HG03378 (cell line): ENCODE measurements at regions not wholly inside any gene's neighbourhood (a gene's known extent, or its start where the extent isn't known, plus 50 kb on each side); places are given as distances from the start of the nearest gene placed in this dataset.
"Not testable (repeated sequence)": the region's sequence is repeated elsewhere in the genome, so short reads cannot be mapped to it uniquely, and the experiment has no call there.

ENCODE experiments used
- ATAC-seq: cut with Tn5 transposase; IDR thresholded peaks from one replicate; pipeline ENCODE4 v1.9.1; 2021; ENCODE audit warnings: mild to moderate bottlenecking, moderate library complexity; ENCODE audit not compliant: unreplicated experiment

DNA sequence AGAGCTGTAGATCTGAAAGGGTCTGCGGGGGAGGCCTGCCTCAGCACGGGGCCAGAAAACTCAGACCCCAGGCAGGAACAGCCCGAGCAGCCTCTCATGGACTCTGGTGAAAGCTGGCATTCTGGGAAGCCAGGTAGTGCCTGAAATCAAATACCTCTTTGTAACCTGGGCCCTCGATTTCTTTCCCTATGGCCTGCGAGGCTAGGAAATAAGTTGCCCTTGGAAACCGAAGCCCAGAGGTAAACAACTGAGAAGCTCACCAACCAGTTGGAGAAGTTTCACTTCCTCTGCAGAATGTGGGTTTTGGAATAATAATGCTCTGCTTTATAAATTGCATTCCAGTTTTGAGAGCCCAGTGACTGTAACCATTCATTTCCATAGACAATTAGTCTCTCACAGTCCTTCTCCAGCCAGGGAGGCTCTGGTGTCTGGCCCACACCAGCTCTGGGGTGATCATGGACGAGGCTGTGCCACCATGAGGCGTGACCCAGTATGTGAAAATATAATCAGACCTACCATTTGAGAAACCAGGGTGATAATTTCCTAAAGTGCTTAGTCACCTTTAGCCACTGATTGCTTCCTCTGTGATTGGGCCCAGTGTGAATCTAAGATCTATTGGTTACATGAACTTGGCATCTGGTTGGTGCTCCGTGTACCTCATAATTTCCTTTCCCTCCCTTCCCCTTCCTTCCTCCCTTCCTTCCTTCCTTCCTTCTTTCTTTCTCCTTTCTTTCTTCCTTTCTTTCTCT is 133.1 kb upstream of the PELI1 start:
- ATAC-seq = no peak

DNA sequence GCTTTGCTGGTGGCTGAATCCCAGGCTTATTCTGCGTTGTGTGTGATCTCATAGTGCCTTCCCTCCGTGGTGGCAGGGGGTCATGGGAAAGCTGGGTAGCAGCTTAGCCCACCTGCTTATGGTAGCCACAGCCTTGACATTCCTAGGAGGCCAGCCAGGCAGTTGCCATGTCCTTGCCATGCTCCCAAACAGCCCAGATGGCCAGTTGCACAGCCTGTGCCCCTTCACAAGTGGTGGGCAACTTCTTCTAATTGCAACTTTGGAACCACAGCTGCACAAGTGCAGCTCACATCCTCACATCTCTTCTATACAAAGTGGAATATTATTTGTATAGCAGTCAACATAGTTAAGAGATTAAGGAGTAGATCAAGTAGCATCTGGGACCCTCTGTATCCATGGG is 136.6 kb upstream of the PELI1 start:
- ATAC-seq = not testable (repeated sequence)

DNA sequence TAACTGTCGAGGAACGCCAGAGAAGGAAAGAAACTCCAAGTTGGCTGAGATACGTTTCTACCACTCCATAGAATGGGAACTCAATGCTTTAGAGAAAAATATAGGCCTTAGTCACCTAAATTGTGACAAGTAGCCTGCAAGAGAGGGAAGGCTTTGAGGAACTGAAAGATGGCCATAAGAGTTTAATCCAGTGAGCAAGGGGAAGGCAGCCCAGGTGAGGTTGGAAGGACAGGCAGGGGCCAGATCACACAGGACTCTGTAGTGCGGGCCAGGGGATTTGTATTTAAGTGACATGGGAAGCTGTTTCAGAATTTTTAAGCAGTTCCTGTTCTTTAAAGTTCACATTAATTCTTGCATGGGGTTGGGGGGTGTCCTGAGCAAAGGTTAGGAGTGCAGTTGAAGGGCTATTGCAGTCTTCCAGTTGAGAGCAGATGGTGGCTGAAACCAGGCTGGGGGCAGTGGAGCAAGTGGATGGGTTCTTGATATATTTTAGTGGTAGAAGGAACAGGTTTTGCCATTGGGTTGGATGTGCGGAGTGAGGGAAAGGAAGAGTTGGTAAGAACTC is 138.9 kb upstream of the PELI1 start:
- ATAC-seq = no peak

DNA sequence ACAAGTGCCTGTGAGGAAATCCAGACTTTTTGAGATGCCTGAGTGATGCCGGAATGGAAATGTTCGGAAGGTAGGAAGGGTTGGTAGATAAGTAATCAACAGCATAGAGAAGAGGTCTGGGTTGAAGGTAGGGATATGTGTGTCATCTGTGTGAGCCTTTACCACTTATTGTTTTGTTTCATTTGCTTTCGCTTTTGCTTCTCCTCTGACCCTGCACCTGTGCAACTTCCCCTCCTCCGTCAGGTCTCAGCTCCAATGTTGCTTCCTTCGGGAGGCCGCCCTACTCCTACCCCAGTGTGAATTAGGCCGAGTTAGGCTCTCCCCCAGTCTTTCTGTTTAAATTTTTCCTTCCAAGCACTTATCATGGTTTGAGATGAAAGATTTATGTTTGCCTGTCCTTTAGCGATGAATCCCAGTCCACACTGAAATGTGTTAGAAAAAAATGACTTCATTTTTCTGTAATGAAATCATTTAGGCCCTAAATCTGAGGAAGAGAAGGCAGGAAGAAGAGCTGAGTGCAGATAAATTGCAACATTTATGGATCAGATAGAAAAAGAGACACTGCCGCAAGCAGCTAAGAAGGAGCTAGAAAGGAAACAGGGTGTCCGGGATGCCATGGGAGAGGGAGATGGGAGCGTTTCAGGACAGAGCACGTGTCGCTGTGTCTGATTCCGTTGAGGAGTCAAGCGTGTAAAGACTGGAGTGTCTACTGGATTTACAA is 139.6 kb upstream of the PELI1 start:
- peak; percentile 91 for ATAC-seq

DNA sequence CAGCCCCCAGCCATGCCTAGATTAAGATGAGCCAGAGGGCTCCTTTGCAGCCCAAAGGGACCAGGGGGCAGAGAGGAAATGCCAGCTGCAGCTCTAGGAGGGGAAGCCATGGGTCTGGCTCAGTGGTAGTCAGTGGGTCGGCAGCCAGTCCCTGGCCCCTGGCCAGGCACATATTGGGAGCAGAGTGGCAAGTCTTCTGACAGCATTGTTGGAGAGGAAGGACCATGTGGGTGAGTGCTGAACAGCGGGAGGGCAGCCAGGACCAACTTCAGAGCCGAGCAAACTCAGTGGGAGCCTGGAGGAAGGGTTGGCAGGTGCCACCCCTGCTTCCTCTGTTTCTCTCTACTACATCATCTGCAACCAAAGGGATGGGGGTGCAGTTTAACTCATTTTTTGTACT is 140.5 kb upstream of the PELI1 start:
- no peak for ATAC-seq

DNA sequence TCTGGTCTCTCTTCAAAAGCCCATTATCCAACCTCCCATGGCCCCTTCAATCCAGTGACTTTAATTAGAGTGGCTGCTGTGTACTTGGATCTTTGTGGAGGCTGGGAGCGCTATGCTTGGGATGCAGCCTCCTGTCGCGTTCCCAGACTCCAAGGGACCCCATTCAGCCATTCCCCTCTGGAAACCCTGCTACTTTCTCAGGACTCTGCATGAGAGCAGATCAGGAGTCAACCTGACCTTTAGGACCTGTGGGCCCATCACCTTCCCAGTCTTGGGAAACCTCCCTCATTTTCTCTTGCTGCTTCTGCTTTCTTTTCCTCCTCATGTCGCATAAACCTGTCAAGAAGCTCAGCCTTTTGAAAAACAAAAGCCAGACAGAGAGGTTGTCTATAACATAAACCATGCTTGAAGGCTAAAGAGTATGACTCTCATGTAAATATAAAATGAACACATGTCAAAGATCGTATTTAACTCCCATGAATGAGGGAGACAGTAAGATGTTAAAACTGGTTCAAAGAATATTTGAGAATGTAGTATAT is 143.1 kb upstream of the PELI1 start:
- ATAC-seq = no peak

DNA sequence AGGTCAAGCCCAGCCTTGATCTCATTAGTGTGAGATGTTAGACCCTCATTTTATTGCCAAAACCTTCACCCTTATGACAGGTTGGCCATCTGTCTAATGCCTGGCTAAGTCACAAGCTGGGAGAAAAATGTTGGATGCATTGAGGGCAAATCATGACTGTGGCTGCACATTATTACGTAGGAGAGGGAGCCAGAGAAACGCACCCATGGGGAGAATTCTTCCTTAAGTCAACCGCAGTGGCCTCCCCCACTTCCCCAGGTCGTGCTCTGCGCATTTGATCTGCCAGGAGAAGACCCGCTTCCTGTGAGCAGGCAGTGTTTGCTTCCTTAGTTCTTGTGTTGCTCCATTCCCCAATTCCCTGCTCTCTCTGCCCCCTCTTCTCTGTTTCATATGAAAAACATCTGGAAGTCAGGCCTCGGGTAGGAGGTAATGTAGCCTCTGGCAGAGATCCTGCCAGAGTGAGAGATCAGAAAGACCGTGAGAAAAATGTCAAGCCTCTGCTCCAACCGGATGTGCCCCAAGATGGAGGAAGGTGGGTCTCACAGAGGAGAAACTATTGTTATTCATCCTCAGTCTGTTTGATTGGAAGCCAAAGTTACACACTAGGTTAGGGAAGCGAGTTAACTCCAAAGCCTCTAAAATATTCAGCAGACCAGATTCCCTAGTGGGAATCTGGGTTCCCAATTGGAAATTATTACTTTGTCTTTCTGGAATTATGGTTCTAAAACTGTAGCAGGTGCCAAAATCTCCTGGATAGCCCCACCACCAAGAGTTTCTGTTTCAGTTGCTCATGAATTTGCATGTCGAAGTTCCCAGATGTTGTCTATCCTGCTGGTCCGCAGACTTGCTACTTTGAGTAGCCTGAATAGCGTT is 144.3 kb upstream of the PELI1 start:
- ATAC-seq = no peak

DNA sequence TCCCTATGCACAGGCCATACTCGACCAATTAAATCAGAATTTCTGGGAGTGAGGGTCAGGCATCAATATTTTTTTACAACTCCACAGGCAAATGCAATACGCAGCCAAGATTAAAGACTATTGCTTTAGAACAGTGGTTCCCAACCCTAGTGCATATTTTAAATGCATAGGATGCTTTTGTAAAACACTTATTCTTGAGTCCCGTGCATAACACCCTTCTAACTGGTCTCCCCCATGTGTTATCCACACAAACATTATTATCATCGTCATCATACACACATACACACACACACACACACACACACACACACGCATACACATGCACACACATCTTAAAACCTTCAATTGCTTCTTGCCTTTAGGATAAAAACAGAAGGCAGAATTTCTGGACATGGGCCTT is 145.0 kb upstream of the PELI1 start:
- ATAC-seq = no peak

DNA sequence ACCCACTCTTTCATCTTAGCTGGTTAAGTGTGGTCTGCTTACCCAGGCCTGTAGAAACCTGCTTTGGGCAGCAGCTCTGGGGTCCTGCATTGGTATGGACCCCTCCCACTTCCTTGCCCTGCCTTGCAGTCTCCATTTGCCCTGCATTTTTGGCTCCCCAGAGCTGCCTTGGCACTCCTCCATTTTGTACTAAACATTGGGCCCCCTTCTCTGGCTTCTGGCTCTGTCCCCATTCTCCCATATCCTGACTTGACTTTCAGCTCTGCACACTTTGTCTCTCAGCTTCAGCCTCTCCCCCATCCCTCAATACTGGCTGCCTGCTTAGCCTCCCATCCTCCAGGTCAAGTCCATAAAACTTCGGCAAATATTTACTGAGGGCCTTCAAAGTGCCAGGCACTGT is 145.5 kb upstream of the PELI1 start:
- ATAC-seq = no peak

DNA sequence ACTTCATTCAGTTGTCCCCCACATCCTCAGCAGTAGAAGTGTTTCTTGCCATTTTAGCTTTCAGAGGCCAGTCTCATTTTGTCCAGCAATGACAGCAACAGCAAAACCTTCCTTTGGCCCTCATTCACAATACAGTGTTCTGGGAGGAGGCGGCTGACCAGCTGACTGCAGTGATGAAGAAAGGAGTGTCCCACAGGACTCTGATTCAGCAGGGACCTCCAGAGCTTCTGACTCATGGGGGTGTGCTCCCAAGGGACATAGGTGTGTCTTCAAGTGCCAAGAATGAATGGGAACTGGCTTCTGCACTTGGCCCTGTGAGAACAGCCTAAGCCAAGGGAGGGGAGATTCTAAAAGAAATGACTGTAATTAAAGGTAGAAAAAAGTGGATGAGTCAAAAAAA is 147.0 kb upstream of the PELI1 start:
- no peak for ATAC-seq

DNA sequence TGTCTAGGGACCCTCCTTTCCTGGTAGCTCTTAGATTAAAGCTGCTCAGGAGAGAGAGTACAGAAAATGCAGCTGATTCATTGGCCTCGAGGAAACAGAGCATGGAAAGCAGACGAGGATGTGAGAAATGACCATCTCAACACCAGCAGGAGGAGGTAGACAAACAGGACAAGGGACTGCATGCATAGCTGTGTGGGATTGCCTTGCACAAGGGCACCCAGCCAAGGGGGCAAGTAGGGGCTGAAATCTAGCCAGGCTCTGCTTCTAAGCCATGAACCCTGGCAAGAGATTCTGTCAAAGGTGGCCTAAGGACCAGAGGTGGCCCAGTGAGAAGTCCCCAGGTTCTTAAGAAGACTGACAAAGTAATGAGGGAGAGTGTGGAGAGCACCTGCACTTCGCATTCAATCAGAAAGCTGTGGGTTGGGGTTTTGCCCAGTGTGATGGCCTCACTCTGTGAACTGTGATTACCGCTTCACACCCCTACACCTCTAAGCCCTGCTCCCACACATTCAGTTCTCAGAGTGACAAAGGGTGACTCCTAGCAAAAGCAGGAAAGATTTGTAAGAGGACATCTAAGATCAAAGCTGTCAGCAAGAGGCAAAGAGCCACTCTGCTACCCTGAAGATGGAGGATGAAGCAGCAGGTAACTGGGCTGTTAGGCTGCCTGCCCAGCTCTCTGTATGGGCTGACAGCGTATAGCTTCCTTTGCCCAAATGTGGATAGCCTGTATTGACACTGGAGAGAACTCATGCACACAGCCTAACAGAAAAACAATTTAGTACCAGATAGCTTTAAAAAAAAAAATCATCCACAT is 151.3 kb upstream of the PELI1 start:
- ATAC-seq = peak; percentile 77

DNA sequence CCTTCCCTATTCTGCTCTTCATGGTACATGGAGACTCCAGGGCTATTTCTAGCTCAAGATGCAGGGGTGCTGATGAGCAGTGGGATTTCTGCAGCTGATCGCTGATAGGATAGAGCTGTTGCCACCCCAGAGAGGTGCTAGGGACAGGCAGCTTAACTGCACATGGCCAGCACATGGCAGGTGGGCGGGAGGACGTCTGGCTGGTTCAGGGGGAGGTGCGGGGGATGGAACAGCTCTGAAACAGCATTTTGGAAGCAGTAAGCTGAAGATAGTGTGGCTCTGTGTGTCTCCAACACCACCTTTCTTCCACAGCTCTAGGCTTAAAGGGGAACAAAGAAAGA is 151.9 kb upstream of the PELI1 start:
- peak; percentile 19 for ATAC-seq

DNA sequence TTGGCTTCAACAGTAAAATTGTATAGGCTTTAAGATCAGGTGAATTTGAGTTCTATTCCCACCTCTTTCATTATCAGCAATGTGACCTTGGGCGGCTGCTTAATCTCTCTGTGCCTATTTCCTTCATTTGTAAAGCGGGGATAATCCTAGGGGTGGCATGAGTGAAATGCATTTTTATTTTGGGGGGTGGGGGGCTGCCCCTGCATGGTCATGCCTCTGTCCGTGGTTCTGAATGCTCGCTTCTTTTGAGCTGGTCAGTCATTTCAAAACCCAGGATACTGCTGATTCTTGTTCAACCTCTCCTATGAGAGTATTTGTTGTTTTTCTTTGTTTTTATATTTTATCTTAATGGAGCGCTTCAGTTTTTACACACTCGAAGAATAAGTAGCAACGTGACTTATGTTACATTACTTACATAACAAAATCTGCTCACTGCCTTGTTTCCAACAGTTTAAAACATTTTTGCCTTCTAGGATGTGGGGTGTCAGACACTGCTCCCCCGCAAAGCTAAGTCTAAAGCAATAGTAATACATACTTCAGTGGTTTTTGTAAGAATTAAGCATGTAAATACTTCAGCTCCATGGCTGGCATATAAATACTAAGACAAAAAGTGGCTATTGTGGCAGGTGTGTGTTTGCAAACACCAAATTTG is 152.6 kb upstream of the PELI1 start:
- ATAC-seq = no peak

DNA sequence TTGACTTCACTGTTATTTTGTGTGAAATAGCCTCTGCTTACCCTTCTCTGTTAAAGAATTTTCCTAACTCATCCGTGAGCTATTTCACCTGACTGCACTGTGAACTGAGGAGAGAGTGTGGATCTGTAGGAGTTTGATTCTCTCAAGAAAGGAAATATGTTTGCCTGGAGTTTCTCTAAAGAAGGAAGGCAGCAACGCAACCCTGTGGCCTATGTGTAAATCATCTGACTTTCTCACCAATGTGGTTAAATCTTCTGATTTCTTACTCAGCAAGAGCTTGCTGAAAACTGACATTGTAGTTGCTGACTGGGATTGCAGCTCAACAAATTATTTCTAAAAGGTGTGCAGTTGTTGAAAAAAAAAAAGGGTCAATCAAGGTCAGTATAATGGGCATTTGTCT is 153.9 kb upstream of the PELI1 start:
- ATAC-seq = no peak

DNA sequence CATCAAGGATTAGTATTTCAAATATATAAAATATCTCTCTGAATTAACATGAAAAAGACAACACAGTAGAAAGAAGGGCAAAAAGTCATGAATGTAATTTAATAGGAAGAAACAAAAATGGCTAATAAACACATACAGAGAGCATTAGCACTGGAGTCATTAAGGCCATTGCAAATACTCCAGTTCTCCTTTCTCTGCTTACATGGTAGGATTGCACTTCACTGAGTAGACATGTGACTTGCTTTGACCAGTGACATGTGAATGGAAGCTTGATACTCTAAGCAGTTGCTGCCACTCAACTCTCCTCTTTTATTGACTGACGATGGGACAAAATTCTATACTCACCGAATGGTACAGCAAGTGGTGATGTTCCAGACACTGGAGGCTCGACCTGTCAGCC is 153.9 kb upstream of the LGALSL start:
- ATAC-seq = no peak

DNA sequence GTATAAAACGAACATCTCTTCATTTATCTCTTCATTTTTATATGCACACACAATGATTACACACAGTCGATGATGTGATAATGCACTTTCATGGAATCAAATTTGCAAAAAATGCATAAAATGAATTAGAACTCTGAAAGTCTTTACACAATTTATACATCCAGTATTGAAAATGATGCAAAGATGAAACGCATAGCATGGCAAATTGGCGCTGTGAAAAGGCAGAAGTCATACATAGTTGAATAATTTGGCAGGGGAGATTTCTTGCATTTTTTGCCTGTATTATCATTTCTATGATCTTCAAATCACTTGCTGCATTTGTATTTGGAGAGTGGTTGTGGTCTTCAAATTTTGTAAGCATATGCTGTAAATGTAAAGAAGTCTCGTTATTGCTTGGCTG is 150.7 kb upstream of the LGALSL start:
- ATAC-seq = no peak

DNA sequence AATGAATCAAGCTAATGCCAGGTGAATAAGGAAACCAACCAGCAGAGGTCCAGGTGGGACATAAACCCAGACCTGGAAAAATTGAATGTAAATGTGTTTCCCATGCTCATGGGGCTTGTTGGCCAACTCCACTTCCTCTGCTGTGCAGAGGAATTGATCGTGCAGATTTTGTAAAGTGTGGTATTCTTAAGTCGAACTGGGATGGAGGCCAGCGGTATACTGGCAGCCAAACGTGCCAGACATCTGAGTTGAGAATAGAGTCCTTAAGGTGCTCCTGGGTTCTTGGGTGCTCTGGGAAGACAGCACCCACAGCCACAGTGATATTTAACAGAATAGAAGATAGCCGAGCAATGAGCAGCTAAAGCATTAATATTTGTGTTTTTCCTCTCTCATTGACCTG is 146.5 kb upstream of the LGALSL start:
- no peak for ATAC-seq

DNA sequence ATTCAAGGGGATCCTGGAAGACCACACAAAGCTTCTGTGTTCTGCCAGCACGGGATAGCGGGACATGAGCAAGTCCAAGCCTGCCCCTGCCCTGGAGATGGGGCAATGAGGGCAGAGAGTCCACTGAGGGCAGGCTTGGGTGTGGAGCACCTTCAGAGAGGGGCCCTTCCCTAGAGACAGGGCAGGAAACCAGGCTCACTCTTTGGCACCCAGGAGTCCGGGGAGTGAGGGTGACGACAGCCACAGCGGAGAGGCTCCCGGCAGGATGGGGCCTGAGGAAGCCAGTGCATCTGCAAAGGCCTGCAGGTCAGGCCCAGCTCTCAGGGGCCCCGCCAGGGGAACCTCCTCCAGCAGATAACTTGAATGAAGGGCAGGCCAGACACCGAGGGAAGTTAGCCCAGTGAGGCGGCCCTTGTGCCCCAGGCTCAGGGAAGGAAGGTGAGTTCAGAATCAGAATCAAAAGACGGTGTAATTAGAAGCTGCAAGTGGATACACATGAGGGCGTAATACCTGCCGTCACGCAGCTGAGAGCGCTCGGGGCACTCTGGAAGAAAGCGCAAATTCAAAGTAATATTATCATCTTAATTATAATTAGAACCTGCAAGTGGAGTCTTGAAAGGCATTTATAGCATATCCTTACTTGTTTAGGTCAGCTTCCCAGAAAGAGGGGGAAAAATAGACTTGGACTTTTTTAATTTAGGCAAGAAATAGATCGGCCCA is 142.6 kb upstream of the LGALSL start:
- ATAC-seq = no peak

DNA sequence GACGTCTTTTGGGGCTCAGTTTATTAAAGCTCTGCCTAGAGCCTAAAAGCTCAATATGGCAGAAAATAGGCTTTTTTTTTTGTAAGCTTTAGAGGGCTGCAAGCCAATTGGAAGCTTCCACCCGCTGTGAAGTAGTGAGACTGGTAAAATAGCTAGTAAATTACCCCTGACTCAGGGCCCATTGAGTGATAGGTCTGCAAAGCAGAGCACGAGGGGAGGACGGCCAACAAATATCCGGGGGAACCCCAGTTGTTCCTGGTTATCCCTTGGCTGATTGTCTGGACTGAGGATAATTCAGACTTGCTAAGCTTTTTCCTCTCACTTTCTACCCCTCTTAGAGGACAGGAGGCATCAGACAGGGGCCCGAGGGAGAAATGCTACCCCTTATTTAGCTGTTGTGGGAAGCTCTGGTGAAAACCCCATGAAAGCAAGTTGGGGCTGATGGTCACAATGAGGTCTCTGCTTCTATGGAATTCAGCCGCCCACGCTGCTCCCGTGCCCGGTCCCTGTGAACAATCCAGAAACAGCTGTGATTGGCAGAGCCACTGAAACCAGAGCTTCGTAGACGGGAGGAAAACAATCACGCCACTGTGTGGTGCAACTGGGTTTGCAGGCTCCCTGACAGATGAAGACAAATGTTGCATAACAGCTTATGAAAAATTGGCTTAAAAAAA is 141.9 kb upstream of the LGALSL start:
- ATAC-seq = no peak
